IMR-90 (cell line): ENCODE measurements at regions not wholly inside any gene's neighbourhood (a gene's known extent, or its start where the extent isn't known, plus 50 kb on each side); places are given as distances from the start of the nearest gene placed in this dataset.

Experiments used
- ATAC-seq: fragments of 200-7000 bp; cut with Tn5 transposase; 2 replicates; pipeline ENCODE4 v1.9.1; 2020; ENCODE audit warnings: low read depth, mild to moderate bottlenecking, moderate library complexity
- BruUV-seq: library from RNA; stranded (reverse); fragments of 400-500 nt; replicated peaks from 2 replicates; lab custom pipeline; 2021; lab: Mats Ljungman, UMichigan
- CTCF ChIA-PET: fragments of 300-600 bp; formaldehyde crosslinking; extraction: SDS; loops from one replicate; lab custom pipeline; 2021; ENCODE audit warnings: antibody characterized with exemption; lab: Yijun Ruan, JAX
- POLR2A ChIA-PET: fragments of 300-600 bp; sonication (Branson Sonifier 250); formaldehyde crosslinking; loops from one replicate; lab custom pipeline; 2022; ENCODE audit warnings: antibody characterized with exemption; ENCODE audit not compliant: unreplicated experiment; lab: Charles Lee
- DNase-seq: peaks from one replicate; pipeline ENCODE4 v3.0.0; 2013
- H2AFZ ChIP-seq: replicated peaks from 2 replicates; pipeline ENCODE3; 2013; ENCODE audit warnings: low read length, mild to moderate bottlenecking; ENCODE audit not compliant: poor library complexity
- H2AK5ac ChIP-seq: 2 replicates; pipeline ENCODE4 v1.6.1; 2013; ENCODE audit warnings: low read depth, low read length, inconsistent platforms
- H2AK9ac ChIP-seq: replicated peaks from 2 replicates; pipeline ENCODE3; 2013; ENCODE audit warnings: mild to moderate bottlenecking, low read depth, low read length, moderate library complexity; ENCODE audit not compliant: poor library complexity
- H2BK120ac ChIP-seq: 2 replicates; pipeline ENCODE4 v1.6.1; 2013; ENCODE audit warnings: low read depth, low read length, inconsistent platforms
- H2BK15ac ChIP-seq: 3 replicates; pipeline ENCODE4 v1.6.1; 2013; ENCODE audit warnings: low read depth, low read length, inconsistent platforms
- H2BK20ac ChIP-seq: 2 replicates; pipeline ENCODE4 v1.6.1; 2013; ENCODE audit warnings: low read depth, mild to moderate bottlenecking, inconsistent platforms, low read length, moderate library complexity
- H2BK5ac ChIP-seq: 2 replicates; pipeline ENCODE4 v1.6.1; 2013; ENCODE audit warnings: mild to moderate bottlenecking, low read depth, low read length, inconsistent platforms; ENCODE audit not compliant: poor library complexity, severe bottlenecking
- H3K14ac ChIP-seq: replicated peaks from 2 replicates; pipeline ENCODE4 v1.6.1; 2013; ENCODE audit warnings: low read depth, low read length, inconsistent platforms
- H3K18ac ChIP-seq: 2 replicates; pipeline ENCODE4 v1.6.1; 2013; ENCODE audit warnings: low read depth, low read length, control low read depth
- H3K23ac ChIP-seq: 2 replicates; pipeline ENCODE4 v1.6.1; 2013; ENCODE audit warnings: low read depth, low read length, inconsistent platforms
- H3K27ac ChIP-seq: 2 replicates; pipeline ENCODE4 v1.5.1; 2013; ENCODE audit warnings: mild to moderate bottlenecking, control low read depth, low read length; ENCODE audit not compliant: insufficient read depth
- H3K27me3 ChIP-seq: 2 replicates; pipeline ENCODE4 v1.6.1; 2013; ENCODE audit warnings: low read length; ENCODE audit not compliant: control insufficient read depth, insufficient read depth
- H3K36me3 ChIP-seq: 2 replicates; pipeline ENCODE4 v1.6.1; 2013; ENCODE audit warnings: low read length, mixed read lengths; ENCODE audit not compliant: control insufficient read depth, insufficient read depth
- H3K4ac ChIP-seq: 2 replicates; pipeline ENCODE4 v1.6.1; 2013; ENCODE audit warnings: low read depth, low read length, inconsistent platforms
- H3K4me1 ChIP-seq: 2 replicates; pipeline ENCODE4 v1.6.1; 2013; ENCODE audit warnings: low read length, mixed read lengths; ENCODE audit not compliant: control insufficient read depth, insufficient read depth
- H3K4me2 ChIP-seq: 2 replicates; pipeline ENCODE4 v1.6.1; 2013; ENCODE audit warnings: low read depth, mild to moderate bottlenecking, control low read depth, low read length, moderate library complexity
- H3K4me3 ChIP-seq: 2 replicates; pipeline ENCODE4 v1.5.1; 2013; ENCODE audit warnings: low read depth, mild to moderate bottlenecking, control low read depth, low read length, moderate library complexity; ENCODE audit not compliant: insufficient read depth
- H3K56ac ChIP-seq: 2 replicates; pipeline ENCODE4 v1.6.1; 2013; ENCODE audit warnings: low read length, inconsistent platforms; ENCODE audit not compliant: insufficient read depth; ENCODE audit errors: extremely low read depth
- H3K79me1 ChIP-seq, 2 experiments: 2 replicates each; pipeline ENCODE4 v1.6.1; 2013; ENCODE audit warnings: low read length in 2 of 2, inconsistent platforms in 1 of 2, low read depth in 1 of 2
- H3K9ac ChIP-seq: 2 replicates; pipeline ENCODE4 v1.6.1; 2013; ENCODE audit warnings: low read depth, low read length, control low read depth
- H3K9me1 ChIP-seq: 2 replicates; pipeline ENCODE4 v1.6.1; 2013; ENCODE audit warnings: low read length, inconsistent platforms; ENCODE audit not compliant: insufficient read depth
- H3K9me3 ChIP-seq: 2 replicates; pipeline ENCODE4 v1.6.1; 2013; ENCODE audit warnings: low read length; ENCODE audit not compliant: control insufficient read depth, insufficient read depth
- H4K20me1 ChIP-seq: 2 replicates; pipeline ENCODE4 v1.6.1; 2013; ENCODE audit warnings: low read length, inconsistent platforms; ENCODE audit not compliant: insufficient read depth
- H4K5ac ChIP-seq: 2 replicates; pipeline ENCODE4 v1.6.1; 2013; ENCODE audit warnings: mild to moderate bottlenecking, low read depth, low read length, control low read depth
- H4K8ac ChIP-seq, 2 experiments: 2 replicates each; pipeline ENCODE4 v1.6.1; 2013; ENCODE audit warnings: low read depth in 2 of 2, low read length in 2 of 2, control low read depth in 1 of 2, inconsistent platforms in 1 of 2
- H4K91ac ChIP-seq: 2 replicates; pipeline ENCODE4 v1.6.1; 2013; ENCODE audit warnings: low read depth, low read length, inconsistent platforms; ENCODE audit not compliant: insufficient read depth
- BHLHE40 ChIP-seq: fragments of 150-350 bp; IDR thresholded peaks from 2 replicates; pipeline ENCODE4 v1.6.1; 2016; ENCODE audit warnings: mild to moderate bottlenecking, low read depth, low read length
- CEBPB ChIP-seq: IDR thresholded peaks from 2 replicates; pipeline ENCODE4 v1.6.1; 2012; ENCODE audit warnings: low read depth, low read length, improper control_type of control experiment
- CHD1 ChIP-seq: IDR thresholded peaks from 2 replicates; pipeline ENCODE4 v1.6.1; 2012; ENCODE audit warnings: low read depth, low read length, improper control_type of control experiment
- CTCF ChIP-seq: conservative IDR thresholded peaks from 2 replicates; pipeline ENCODE4 v1.5.1; 2012; ENCODE audit warnings: mild to moderate bottlenecking, low read depth, low read length, improper control_type of control experiment
- MAFK ChIP-seq: IDR thresholded peaks from 2 replicates; pipeline ENCODE4 v1.6.1; 2012; ENCODE audit warnings: low read depth, low read length, improper control_type of control experiment
- POLR2A ChIP-seq: IDR thresholded peaks from 2 replicates; pipeline ENCODE4 v1.6.1; 2012; ENCODE audit warnings: mild to moderate bottlenecking, low read depth, low read length
- RAD21 ChIP-seq: IDR thresholded peaks from 2 replicates; pipeline ENCODE4 v1.6.1; 2012; ENCODE audit warnings: low read length, improper control_type of control experiment
- RCOR1 ChIP-seq: IDR thresholded peaks from 2 replicates; pipeline ENCODE4 v1.6.1; 2012; ENCODE audit warnings: mild to moderate bottlenecking, low read length, improper control_type of control experiment; ENCODE audit not compliant: insufficient replicate concordance
- RFX5 ChIP-seq: IDR thresholded peaks from 2 replicates; pipeline ENCODE4 v1.8.0; 2012; ENCODE audit warnings: low read depth, mild to moderate bottlenecking, low read length, moderate library complexity
- SMC3 ChIP-seq: fragments of 150-350 bp; IDR thresholded peaks from 2 replicates; pipeline ENCODE4 v1.6.1; 2016; ENCODE audit warnings: low read depth, mild to moderate bottlenecking, antibody characterized with exemption, low read length, moderate library complexity
- dilution Hi-C: fragments of 300-500 bp; cut with HindIII; formaldehyde crosslinking; loops from one replicate; pipeline ENCODE4 v1.14.3; 2018; ENCODE audit warnings: low sequenced_read_pairs; ENCODE audit not compliant: unreplicated experiment
- in situ Hi-C: fragments of 300-500 bp; cut with MboI; formaldehyde crosslinking; loops from 3 replicates; pipeline ENCODE4 v1.14.3; 2019; ENCODE audit warnings: low sequenced_read_pairs, inconsistent platforms, mixed read lengths
- intact Hi-C: fragments of 100-400 bp; cut with micrococcal nuclease; formaldehyde crosslinking; loops from 2 replicates; pipeline ENCODE4 v1.10.0; 2022
- TF ChIP-seq, protein P1 (sequence below): fragments of 150-350 bp; IDR thresholded peaks from 2 replicates; pipeline ENCODE4 v1.6.1; 2017; ENCODE audit warnings: mild to moderate bottlenecking, antibody characterized with exemption, low read length, low read depth

DNA sequence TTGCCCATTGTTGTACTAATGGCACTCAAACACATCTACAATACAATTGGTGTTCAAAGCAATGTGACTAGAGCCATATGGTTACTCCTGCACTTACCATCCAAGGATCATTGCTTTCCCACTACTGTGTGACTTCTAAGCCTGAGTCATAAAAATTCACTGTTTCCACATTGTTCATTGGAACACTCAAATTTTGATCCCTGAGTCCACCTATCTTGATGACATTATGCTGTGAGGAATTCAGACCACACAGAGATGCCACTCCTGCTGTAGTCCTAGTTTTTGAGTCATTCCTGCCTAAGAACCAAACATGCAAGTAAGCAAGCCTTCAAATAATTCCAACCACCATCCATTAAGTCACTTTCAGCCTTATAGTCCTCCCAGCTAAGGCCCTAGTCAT lies 176.2 kb downstream of the EFHB start:
- H3K4ac ChIP-seq = no peak overlapping the region
- H4K20me1 ChIP-seq = no peaks in the 10 kb centered on the region
- no TSS peak for BruUV-seq
- peaks cover 6% of the 10 kb centered on the region for H3K9me3 ChIP-seq
- no peak overlapping the region for H2AK5ac ChIP-seq
- H3K9ac ChIP-seq = no peak overlapping the region
- no peak overlapping the region for H3K56ac ChIP-seq
- in situ Hi-C loops = no loop called here
- no peaks in the 10 kb centered on the region for H3K4me1 ChIP-seq
- no peak overlapping the region for H2BK5ac ChIP-seq
- H2BK120ac ChIP-seq = no peak overlapping the region
- H3K79me1 ChIP-seq = no peaks in the 10 kb centered on the region
- no peaks in the 10 kb centered on the region for H3K36me3 ChIP-seq
- no peak overlapping the region for H2AK9ac ChIP-seq
- no peak overlapping the region for H2BK20ac ChIP-seq
- H3K4me3 ChIP-seq = no peak overlapping the region
- no peak for ATAC-seq
- no peaks in the 10 kb centered on the region for H3K9me1 ChIP-seq
- POLR2A ChIA-PET = no interaction called here
- intact Hi-C loops = no loop called here
- no peak overlapping the region for H3K18ac ChIP-seq
- no peak overlapping the region for H4K91ac ChIP-seq
- H3K4me2 ChIP-seq = no peak overlapping the region
- H2BK15ac ChIP-seq = no peak overlapping the region
- DNase-seq = no peak
- no peak overlapping the region for H2AFZ ChIP-seq
- dilution Hi-C loops = no loop called here
- H3K27me3 ChIP-seq = no peaks in the 10 kb centered on the region
- CTCF ChIA-PET = no interaction called here
- no peak overlapping the region for H3K23ac ChIP-seq
- no peak overlapping the region for H3K14ac ChIP-seq
- no peak overlapping the region for H4K5ac ChIP-seq
- no peak overlapping the region for H3K27ac ChIP-seq
- no peak overlapping the region for H4K8ac ChIP-seq
- TF ChIP-seq RAD21 = no peak
- no peak for TF ChIP-seq RCOR1
- no peak for TF ChIP-seq SMC3
- TF ChIP-seq RFX5 = no peak
- TF ChIP-seq, protein P1, sequence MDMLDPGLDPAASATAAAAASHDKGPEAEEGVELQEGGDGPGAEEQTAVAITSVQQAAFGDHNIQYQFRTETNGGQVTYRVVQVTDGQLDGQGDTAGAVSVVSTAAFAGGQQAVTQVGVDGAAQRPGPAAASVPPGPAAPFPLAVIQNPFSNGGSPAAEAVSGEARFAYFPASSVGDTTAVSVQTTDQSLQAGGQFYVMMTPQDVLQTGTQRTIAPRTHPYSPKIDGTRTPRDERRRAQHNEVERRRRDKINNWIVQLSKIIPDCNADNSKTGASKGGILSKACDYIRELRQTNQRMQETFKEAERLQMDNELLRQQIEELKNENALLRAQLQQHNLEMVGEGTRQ = no peak
- TF ChIP-seq POLR2A = no peak
- no peak for TF ChIP-seq BHLHE40
- TF ChIP-seq CTCF = no peak
- TF ChIP-seq MAFK = no peak
- no peak for TF ChIP-seq CEBPB
- TF ChIP-seq CHD1 = no peak
